Coronary artery (tissue), 2 donors: ENCODE measurements at regions not wholly inside any gene's neighbourhood (a gene's known extent, or its start where the extent isn't known, plus 50 kb on each side); places are given as distances from the start of the nearest gene placed in this dataset.

Experiments
- DNase-seq: peaks from one replicate; pipeline ENCODE4 v3.0.0-alpha.2; 2017; ENCODE audit warnings: low spot score
- H3K27ac ChIP-seq, 2 donors: fragments of 200-600 bp; sonication (generic); one replicate each; pipeline ENCODE4 v1.5.1; 2016 to 2019
- H3K4me3 ChIP-seq: fragments of 200-600 bp; sonication (generic); 2 replicates; pipeline ENCODE4 v1.5.1; 2016; ENCODE audit warnings: mild to moderate bottlenecking, moderate library complexity
- CTCF ChIP-seq: fragments of 200-600 bp; sonication (generic); IDR thresholded peaks from one replicate; pipeline ENCODE4 v1.5.1; 2019; ENCODE audit warnings: antibody characterized with exemption

GRCh38 chr1:56200896-56201295, 378.5 kb downstream of the PLPP3 start:
- no peak overlapping the region for H3K27ac ChIP-seq
- H3K4me3 ChIP-seq = no peak overlapping the region
- DNase-seq = no peak
- no peak for TF ChIP-seq CTCF

- no peak for TF ChIP-seq CTCF
- DNase-seq = no peak
- Histone ChIP-seq H3K4me3 (no peak overlapping the region), H3K27ac (no peak overlapping the region)
These were observed 378.9 kb downstream of the PLPP3 start for GRCh38 chr1:56200442-56200841.

- Histone ChIP-seq H3K4me3 (no peak overlapping the region), H3K27ac (no peak overlapping the region)
- no peak for TF ChIP-seq CTCF
- DNase-seq = no peak
These were observed 379.4 kb downstream of the PLPP3 start for GRCh38 chr1:56199956-56200355.

- Histone ChIP-seq H3K27ac (no peak overlapping the region), H3K4me3 (no peak overlapping the region)
- TF ChIP-seq CTCF = no peak
- no peak for DNase-seq
These were observed 380.3 kb downstream of the PLPP3 start for GRCh38 chr1:56199061-56199460.

GRCh38 chr1:56197946-56198345, 381.4 kb downstream of the PLPP3 start:
- DNase-seq = no peak
- H3K4me3 ChIP-seq = no peak overlapping the region
- no peak for TF ChIP-seq CTCF
- no peak overlapping the region for H3K27ac ChIP-seq

- Histone ChIP-seq H3K27ac (no peak overlapping the region), H3K4me3 (no peak overlapping the region)
- TF ChIP-seq CTCF = no peak
- DNase-seq = no peak
These were observed 382.5 kb downstream of the PLPP3 start for GRCh38 chr1:56196839-56197238.

GRCh38 chr1:56194701-56195300, 384.6 kb downstream of the PLPP3 start:
- DNase-seq = no peak
- TF ChIP-seq CTCF = no peak
- no peak overlapping the region for H3K27ac ChIP-seq
- H3K4me3 ChIP-seq = no peak overlapping the region
